ENCODE measurements at regions not wholly inside any gene's neighbourhood (a gene's known extent, or its start where the extent isn't known, plus 50 kb on each side); places are given as distances from the start of the nearest gene placed in this dataset.

- TF ChIP-seq CTCF (IDR thresholded peaks at IDR 0.05; ENCODE audit: control insufficient read depth, extremely low read depth, insufficient read depth) = no peak
- DNase-seq (ENCODE audit: low read depth) = no peak
- no peak overlapping the region for H3K4me3 ChIP-seq (ENCODE audit: low read depth, low read length)
These were observed 218.6 kb downstream of the PIK3R1 start for GRCh38 chr5:68433923-68434879.

GRCh38 chr5:68435611-68436010 is 220.1 kb downstream of the PIK3R1 start:
- TF ChIP-seq CTCF (IDR thresholded peaks at IDR 0.05; ENCODE audit: control insufficient read depth, extremely low read depth, insufficient read depth) = no peak
- DNase-seq (ENCODE audit: low read depth) = no peak

GRCh38 chr5:68436686-68437520 is 221.3 kb downstream of the PIK3R1 start:
- H3K4me3 ChIP-seq (ENCODE audit: low read depth, low read length) = no peak overlapping the region
- no peak for DNase-seq (ENCODE audit: low read depth)
- TF ChIP-seq CTCF (IDR thresholded peaks at IDR 0.05; ENCODE audit: control insufficient read depth, extremely low read depth, insufficient read depth) = no peak

More at GRCh38 chr5:68435611-68436010, 220.1 kb downstream of the PIK3R1 start:
- no peak overlapping the region for H3K4me3 ChIP-seq (ENCODE audit: low read depth, low read length)

- TF ChIP-seq CTCF (IDR thresholded peaks at IDR 0.05; ENCODE audit: control insufficient read depth, extremely low read depth, insufficient read depth) = no peak
- no peak overlapping the region for H3K4me3 ChIP-seq (ENCODE audit: low read depth, low read length)
- no peak for DNase-seq (ENCODE audit: low read depth)
These were observed 223.3 kb downstream of the PIK3R1 start for GRCh38 chr5:68438876-68439275.

GRCh38 chr5:68440245-68440644 is 224.7 kb downstream of the PIK3R1 start:
- DNase-seq (ENCODE audit: low read depth) = no peak
- no peak overlapping the region for H3K4me3 ChIP-seq (ENCODE audit: low read depth, low read length)
- TF ChIP-seq CTCF (IDR thresholded peaks at IDR 0.05; ENCODE audit: control insufficient read depth, extremely low read depth, insufficient read depth) = no peak

- H3K4me3 ChIP-seq (ENCODE audit: low read depth, low read length) = no peak overlapping the region
- DNase-seq (ENCODE audit: low read depth) = no peak
- no peak for TF ChIP-seq CTCF (IDR thresholded peaks at IDR 0.05; ENCODE audit: control insufficient read depth, extremely low read depth, insufficient read depth)
These were observed 225.1 kb downstream of the PIK3R1 start for GRCh38 chr5:68440651-68441050.
